ENCODE measurements at regions not wholly inside any gene's neighbourhood (a gene's known extent, or its start where the extent isn't known, plus 50 kb on each side); places are given as distances from the start of the nearest gene placed in this dataset.

DNA sequence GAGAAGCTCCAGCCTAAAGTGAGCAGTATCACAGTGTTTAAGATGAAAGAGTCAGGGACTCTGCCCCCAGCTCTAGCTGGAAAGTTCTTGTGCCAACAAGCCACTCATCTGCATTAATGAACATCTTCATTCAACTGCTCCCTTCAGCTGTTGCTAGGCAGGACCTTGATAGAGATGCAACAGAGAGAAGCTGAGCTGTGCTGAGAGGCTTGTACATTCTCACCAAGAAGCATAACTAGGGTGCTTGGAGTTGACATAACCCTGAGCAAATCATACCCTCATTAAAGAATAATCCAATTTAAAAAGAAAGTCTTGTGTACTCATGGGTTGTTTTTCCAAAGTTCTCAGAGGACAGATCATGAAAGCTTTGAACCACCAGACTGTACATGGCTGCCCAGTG lies 63.2 kb downstream of the ATXN3L start:
- no peak for ATAC-seq

More for the DNA sequence above, 63.2 kb downstream of the ATXN3L start:
- no peaks in the 10 kb centered on the region for H3K79me2 ChIP-seq (ENCODE audit: insufficient read depth, low read length)
- no peak overlapping the region for H2AFZ ChIP-seq (ENCODE audit: low read depth, low read length, poor library complexity, severe bottlenecking)
- H3K36me3 ChIP-seq (ENCODE audit: control insufficient read depth in 1 of 2, insufficient read depth in 2 of 2, low read length in 2 of 2): no peaks in the 10 kb centered on the region
- TF ChIP-seq, protein P1, sequence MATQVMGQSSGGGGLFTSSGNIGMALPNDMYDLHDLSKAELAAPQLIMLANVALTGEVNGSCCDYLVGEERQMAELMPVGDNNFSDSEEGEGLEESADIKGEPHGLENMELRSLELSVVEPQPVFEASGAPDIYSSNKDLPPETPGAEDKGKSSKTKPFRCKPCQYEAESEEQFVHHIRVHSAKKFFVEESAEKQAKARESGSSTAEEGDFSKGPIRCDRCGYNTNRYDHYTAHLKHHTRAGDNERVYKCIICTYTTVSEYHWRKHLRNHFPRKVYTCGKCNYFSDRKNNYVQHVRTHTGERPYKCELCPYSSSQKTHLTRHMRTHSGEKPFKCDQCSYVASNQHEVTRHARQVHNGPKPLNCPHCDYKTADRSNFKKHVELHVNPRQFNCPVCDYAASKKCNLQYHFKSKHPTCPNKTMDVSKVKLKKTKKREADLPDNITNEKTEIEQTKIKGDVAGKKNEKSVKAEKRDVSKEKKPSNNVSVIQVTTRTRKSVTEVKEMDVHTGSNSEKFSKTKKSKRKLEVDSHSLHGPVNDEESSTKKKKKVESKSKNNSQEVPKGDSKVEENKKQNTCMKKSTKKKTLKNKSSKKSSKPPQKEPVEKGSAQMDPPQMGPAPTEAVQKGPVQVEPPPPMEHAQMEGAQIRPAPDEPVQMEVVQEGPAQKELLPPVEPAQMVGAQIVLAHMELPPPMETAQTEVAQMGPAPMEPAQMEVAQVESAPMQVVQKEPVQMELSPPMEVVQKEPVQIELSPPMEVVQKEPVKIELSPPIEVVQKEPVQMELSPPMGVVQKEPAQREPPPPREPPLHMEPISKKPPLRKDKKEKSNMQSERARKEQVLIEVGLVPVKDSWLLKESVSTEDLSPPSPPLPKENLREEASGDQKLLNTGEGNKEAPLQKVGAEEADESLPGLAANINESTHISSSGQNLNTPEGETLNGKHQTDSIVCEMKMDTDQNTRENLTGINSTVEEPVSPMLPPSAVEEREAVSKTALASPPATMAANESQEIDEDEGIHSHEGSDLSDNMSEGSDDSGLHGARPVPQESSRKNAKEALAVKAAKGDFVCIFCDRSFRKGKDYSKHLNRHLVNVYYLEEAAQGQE (IDR thresholded peaks at IDR 0.05; ENCODE audit: low read depth): no peak
- TF ChIP-seq, protein P2, sequence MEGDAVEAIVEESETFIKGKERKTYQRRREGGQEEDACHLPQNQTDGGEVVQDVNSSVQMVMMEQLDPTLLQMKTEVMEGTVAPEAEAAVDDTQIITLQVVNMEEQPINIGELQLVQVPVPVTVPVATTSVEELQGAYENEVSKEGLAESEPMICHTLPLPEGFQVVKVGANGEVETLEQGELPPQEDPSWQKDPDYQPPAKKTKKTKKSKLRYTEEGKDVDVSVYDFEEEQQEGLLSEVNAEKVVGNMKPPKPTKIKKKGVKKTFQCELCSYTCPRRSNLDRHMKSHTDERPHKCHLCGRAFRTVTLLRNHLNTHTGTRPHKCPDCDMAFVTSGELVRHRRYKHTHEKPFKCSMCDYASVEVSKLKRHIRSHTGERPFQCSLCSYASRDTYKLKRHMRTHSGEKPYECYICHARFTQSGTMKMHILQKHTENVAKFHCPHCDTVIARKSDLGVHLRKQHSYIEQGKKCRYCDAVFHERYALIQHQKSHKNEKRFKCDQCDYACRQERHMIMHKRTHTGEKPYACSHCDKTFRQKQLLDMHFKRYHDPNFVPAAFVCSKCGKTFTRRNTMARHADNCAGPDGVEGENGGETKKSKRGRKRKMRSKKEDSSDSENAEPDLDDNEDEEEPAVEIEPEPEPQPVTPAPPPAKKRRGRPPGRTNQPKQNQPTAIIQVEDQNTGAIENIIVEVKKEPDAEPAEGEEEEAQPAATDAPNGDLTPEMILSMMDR (IDR thresholded peaks at IDR 0.05 in 2 of 3, conservative IDR thresholded peaks at IDR 0.05 in 1 of 3; ENCODE audit: borderline replicate concordance in 1 of 3, insufficient read depth in 1 of 3, low read depth in 2 of 3, low read length in 2 of 3): no peak
- TF ChIP-seq CEBPB (IDR thresholded peaks at IDR 0.05; ENCODE audit: low read depth) (no peak), EZH2phosphoT487 (IDR thresholded peaks at IDR 0.05; ENCODE audit: borderline replicate concordance) (no peak), TCF7L2 (IDR thresholded peaks at IDR 0.05; ENCODE audit: borderline replicate concordance, extremely low read depth, insufficient read depth, insufficient read length) (no peak), ELF1 (IDR thresholded peaks at IDR 0.05; ENCODE audit: borderline replicate concordance, low read depth) (no peak), JUND (IDR thresholded peaks at IDR 0.05) (no peak), POLR2AphosphoS5 (IDR thresholded peaks at IDR 0.05; ENCODE audit: low read depth, low read length) (no peak), EGR1 (IDR thresholded peaks at IDR 0.05; ENCODE audit: low read depth) (no peak), ZNF274 (IDR thresholded peaks at IDR 0.05; ENCODE audit: low read depth, low read length) (no peak)
- TF ChIP-seq, protein P3, sequence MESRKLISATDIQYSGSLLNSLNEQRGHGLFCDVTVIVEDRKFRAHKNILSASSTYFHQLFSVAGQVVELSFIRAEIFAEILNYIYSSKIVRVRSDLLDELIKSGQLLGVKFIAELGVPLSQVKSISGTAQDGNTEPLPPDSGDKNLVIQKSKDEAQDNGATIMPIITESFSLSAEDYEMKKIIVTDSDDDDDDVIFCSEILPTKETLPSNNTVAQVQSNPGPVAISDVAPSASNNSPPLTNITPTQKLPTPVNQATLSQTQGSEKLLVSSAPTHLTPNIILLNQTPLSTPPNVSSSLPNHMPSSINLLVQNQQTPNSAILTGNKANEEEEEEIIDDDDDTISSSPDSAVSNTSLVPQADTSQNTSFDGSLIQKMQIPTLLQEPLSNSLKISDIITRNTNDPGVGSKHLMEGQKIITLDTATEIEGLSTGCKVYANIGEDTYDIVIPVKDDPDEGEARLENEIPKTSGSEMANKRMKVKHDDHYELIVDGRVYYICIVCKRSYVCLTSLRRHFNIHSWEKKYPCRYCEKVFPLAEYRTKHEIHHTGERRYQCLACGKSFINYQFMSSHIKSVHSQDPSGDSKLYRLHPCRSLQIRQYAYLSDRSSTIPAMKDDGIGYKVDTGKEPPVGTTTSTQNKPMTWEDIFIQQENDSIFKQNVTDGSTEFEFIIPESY (IDR thresholded peaks at IDR 0.05; ENCODE audit: extremely low read depth, insufficient replicate concordance, low read length): no peak
- intact Hi-C loops (cut with micrococcal nuclease): no loop called here
- CTCF ChIA-PET: no interaction called here
- no TSS peak for BruUV-seq (replicated peaks)
- H3K4me2 ChIP-seq (ENCODE audit: low read length): no peak overlapping the region
- H3K9ac ChIP-seq (ENCODE audit: low read length): no peak overlapping the region
- no peaks in the 10 kb centered on the region for H3K9me2 ChIP-seq (ENCODE audit: insufficient read depth)
- no peak for DNase-seq (ENCODE audit: low read depth, low spot score)
- RAD21 ChIA-PET (ENCODE audit: low non-redundant PET in 1 of 2, low total read pairs in 2 of 2, uncharacterized antibody in 2 of 2, unreplicated experiment in 2 of 2): no interaction called here
- H3K9me3 ChIP-seq (ENCODE audit: control insufficient read depth in 1 of 2, insufficient read depth in 1 of 2, low read depth in 1 of 2, low read length in 2 of 2): no peaks in the 10 kb centered on the region
- H3K27me3 ChIP-seq (ENCODE audit: insufficient read depth, low read length): no peaks in the 10 kb centered on the region
- no peaks in the 10 kb centered on the region for H4K20me1 ChIP-seq (ENCODE audit: insufficient read depth)
- POLR2A ChIA-PET: no interaction called here
- H3K27ac ChIP-seq (ENCODE audit: low read depth, low read length): no peak overlapping the region
- peaks cover 0 to 7% of the 10 kb centered on the region in 2 experiments; a peak in 2 of 4 replicates for H3K4me1 ChIP-seq (ENCODE audit: control insufficient read depth in 1 of 2, insufficient read depth in 2 of 2, low read length in 2 of 2)
- no peak overlapping the region for H3K4me3 ChIP-seq (replicated peaks in 1 of 2; ENCODE audit: low read depth in 1 of 2, low read length in 2 of 2)

Measured in HCT116 (cell line).